GM12878 (cell line): ENCODE measurements at regions not wholly inside any gene's neighbourhood (a gene's known extent, or its start where the extent isn't known, plus 50 kb on each side); places are given as distances from the start of the nearest gene placed in this dataset.

Source experiments
- ATAC-seq: fragments of 200-7000 bp; cut with Tn5 transposase; 3 replicates; pipeline ENCODE4 v1.9.1; 2020; ENCODE audit warnings: mild to moderate bottlenecking, moderate library complexity
- BruUV-seq: library from RNA; stranded (reverse); fragments of 400-500 nt; replicated peaks from 2 replicates; lab custom pipeline; 2021; lab: Mats Ljungman, UMichigan
- CTCF ChIA-PET: fragments of 300-600 bp; sonication (Branson Sonifier 250); formaldehyde crosslinking; extraction: SDS; loops from one replicate; lab custom pipeline; 2021; ENCODE audit warnings: inconsistent platforms; lab: Yijun Ruan, JAX
- POLR2A ChIA-PET: fragments of 350-600 bp; formaldehyde crosslinking; extraction: SDS; loops from one replicate; lab custom pipeline; 2021; ENCODE audit warnings: inconsistent platforms; lab: Charles Lee
- RAD21 ChIA-PET: fragments of 300-600 bp; sonication (Branson Sonifier 250); formaldehyde crosslinking; loops from one replicate; lab custom pipeline; 2023; ENCODE audit warnings: antibody characterized with exemption; ENCODE audit not compliant: unreplicated experiment; lab: Charles Lee
- SMC1A ChIA-PET: fragments of 300-600 bp; sonication (Branson Sonifier 250); formaldehyde crosslinking; loops from one replicate; lab custom pipeline; 2023; ENCODE audit not compliant: unreplicated experiment, uncharacterized antibody; lab: Charles Lee
- DNase-seq: peaks from one replicate; pipeline ENCODE4 v3.0.0-alpha.2; 2011; ENCODE audit warnings: low read depth, low spot score
- FAIRE-seq: peaks from 3 replicates; lab custom pipeline; 2011; peaks lifted over from hg19 to GRCh38; lab: Jason Lieb, UNC
- H2AFZ ChIP-seq: 2 replicates; pipeline ENCODE4 v1.6.0; 2011; ENCODE audit warnings: low read depth, low read length, control low read depth; ENCODE audit not compliant: control insufficient read depth
- H3K27ac ChIP-seq: 2 replicates; pipeline ENCODE4 v1.5.1; 2011; ENCODE audit warnings: control low read depth; ENCODE audit not compliant: control insufficient read depth, insufficient read depth
- H3K27me3 ChIP-seq, 2 experiments: replicated peaks in 1 of 2; 2 replicates each; pipeline versions ENCODE4 v1.6.0 to v1.6.1; 2011; ENCODE audit warnings: low read length in 1 of 2; ENCODE audit not compliant: control insufficient read depth in 2 of 2, insufficient read depth in 2 of 2
- H3K36me3 ChIP-seq, 2 experiments: 2 replicates each; pipeline ENCODE4 v1.5.1; 2011; ENCODE audit warnings: low read length in 1 of 2; ENCODE audit not compliant: control insufficient read depth in 2 of 2, insufficient read depth in 2 of 2
- H3K4me1 ChIP-seq: 2 replicates; pipeline ENCODE4 v1.6.1; 2011; ENCODE audit warnings: mild to moderate bottlenecking, low read length, moderate library complexity, mixed read lengths; ENCODE audit not compliant: control insufficient read depth, insufficient read depth
- H3K4me2 ChIP-seq: 2 replicates; pipeline ENCODE4 v1.6.0; 2011; ENCODE audit warnings: control low read depth; ENCODE audit not compliant: control insufficient read depth, insufficient read depth
- H3K4me3 ChIP-seq: fragments of 200-600 bp; sonication (generic); 2 replicates; pipeline ENCODE4 v1.5.1; 2016
- H3K79me2 ChIP-seq: 2 replicates; pipeline ENCODE4 v1.6.0; 2011; ENCODE audit warnings: low read length; ENCODE audit not compliant: control insufficient read depth, insufficient read depth
- H3K9ac ChIP-seq: 2 replicates; pipeline ENCODE4 v1.8.0; 2011; ENCODE audit warnings: low read length, control low read depth, mixed read lengths; ENCODE audit not compliant: control insufficient read depth, insufficient read depth
- H3K9me3 ChIP-seq: replicated peaks from 3 replicates; pipeline ENCODE4 v1.5.1; 2011; ENCODE audit warnings: mild to moderate bottlenecking, low read length; ENCODE audit not compliant: control insufficient read depth, insufficient read depth
- H4K20me1 ChIP-seq: 2 replicates; pipeline ENCODE4 v1.6.0; 2011; ENCODE audit not compliant: control insufficient read depth, insufficient read depth
- ATF3 ChIP-seq: IDR thresholded peaks from 2 replicates; pipeline ENCODE4 v1.6.1; 2011; ENCODE audit warnings: low read depth, mild to moderate bottlenecking, low read length, moderate library complexity, borderline replicate concordance; ENCODE audit errors: extremely low read depth
- JUNB ChIP-seq: IDR thresholded peaks from 2 replicates; pipeline ENCODE4 v1.6.1; 2016; ENCODE audit warnings: antibody characterized with exemption, mild to moderate bottlenecking
- JUND ChIP-seq: IDR thresholded peaks from 2 replicates; pipeline ENCODE4 v1.6.1; 2012; ENCODE audit warnings: low read depth, mild to moderate bottlenecking, low read length, improper control_type of control experiment, moderate library complexity
- MEF2A ChIP-seq: IDR thresholded peaks from 2 replicates; pipeline ENCODE4 v1.6.1; 2011; ENCODE audit warnings: low read depth, mild to moderate bottlenecking, low read length, moderate library complexity; ENCODE audit not compliant: insufficient read depth
- NR2C2 ChIP-seq: IDR thresholded peaks from 2 replicates; pipeline ENCODE4 v1.6.1; 2011; ENCODE audit warnings: borderline replicate concordance, low read depth; ENCODE audit not compliant: control insufficient read depth, insufficient read length
- NR2F1 ChIP-seq: fragments of 450-650 bp; conservative IDR thresholded peaks from 2 replicates; pipeline ENCODE4 v1.6.1; 2017; ENCODE audit warnings: mild to moderate bottlenecking
- POLR2AphosphoS5 ChIP-seq: IDR thresholded peaks from 2 replicates; pipeline ENCODE4 v1.6.1; 2011; ENCODE audit warnings: mild to moderate bottlenecking, low read length, inconsistent platforms
- SMAD1 ChIP-seq: fragments of 450-650 bp; IDR thresholded peaks from 2 replicates; pipeline ENCODE4 v1.6.1; 2018; ENCODE audit warnings: mild to moderate bottlenecking, low read depth; ENCODE audit not compliant: partially characterized antibody
- SP1 ChIP-seq: IDR thresholded peaks from one replicate; pipeline ENCODE4 v1.6.1; 2011; ENCODE audit warnings: low read depth, low read length
- SRF ChIP-seq, 2 experiments: IDR thresholded peaks; 2 replicates each; pipeline ENCODE4 v1.6.1; 2011; ENCODE audit warnings: low read depth in 2 of 2, low read length in 2 of 2, mild to moderate bottlenecking in 1 of 2, moderate library complexity in 1 of 2
- STAT3 ChIP-seq: IDR thresholded peaks from 2 replicates; pipeline ENCODE4 v1.6.1; 2011; ENCODE audit warnings: low read depth, low read length, improper control_type of control experiment
- TBL1XR1 ChIP-seq: IDR thresholded peaks from 2 replicates; pipeline ENCODE4 v1.6.1; 2012; ENCODE audit warnings: low read depth, low read length, improper control_type of control experiment
- YY1 ChIP-seq: IDR thresholded peaks from 2 replicates; pipeline ENCODE4 v1.6.1; 2011; ENCODE audit warnings: low read depth, mild to moderate bottlenecking, low read length
- ZNF24 ChIP-seq: fragments of 450-650 bp; IDR thresholded peaks from 2 replicates; pipeline ENCODE4 v1.6.1; 2017; ENCODE audit warnings: antibody characterized with exemption, mild to moderate bottlenecking
- ZNF274 ChIP-seq: IDR thresholded peaks from one replicate; pipeline ENCODE4 v1.8.0; 2011; ENCODE audit not compliant: insufficient read length, insufficient read depth
- WGBS: methylation state at CpG from one replicate; pipeline ENCODE4 v1.1.6; 2016; ENCODE audit warnings: low lambda C conversion rate; ENCODE audit not compliant: insufficient replicate concordance, insufficient coverage; ENCODE audit errors: missing lambda C conversion rate; 5-methylcytosine and 5-hydroxymethylcytosine counted together
- in situ Hi-C: fragments of 300-500 bp; cut with MboI; formaldehyde crosslinking; loops from 9 replicates; pipeline ENCODE4 v1.14.3; 2018; ENCODE audit warnings: mixed read lengths
- intact Hi-C: fragments of 100-400 bp; cut with micrococcal nuclease; formaldehyde crosslinking; loops from one replicate; pipeline ENCODE4 v1.14.2; 2022; ENCODE audit not compliant: unreplicated experiment
- TF ChIP-seq, protein P1 (sequence below): fragments of 450-650 bp; IDR thresholded peaks from 2 replicates; pipeline ENCODE4 v1.6.1; 2017; ENCODE audit warnings: mild to moderate bottlenecking, low read depth, inconsistent platforms; ENCODE audit not compliant: poor library complexity, severe bottlenecking
- TF ChIP-seq, protein P2 (sequence below): IDR thresholded peaks from 2 replicates; pipeline ENCODE4 v1.6.1; 2011; ENCODE audit warnings: borderline replicate concordance, low read depth, mild to moderate bottlenecking, moderate library complexity, low read length; ENCODE audit not compliant: insufficient read depth, poor library complexity, severe bottlenecking
- TF ChIP-seq, protein P3 (sequence below): fragments of 450-650 bp; IDR thresholded peaks from 2 replicates; pipeline ENCODE4 v1.6.1; 2016; ENCODE audit warnings: mild to moderate bottlenecking

DNA sequence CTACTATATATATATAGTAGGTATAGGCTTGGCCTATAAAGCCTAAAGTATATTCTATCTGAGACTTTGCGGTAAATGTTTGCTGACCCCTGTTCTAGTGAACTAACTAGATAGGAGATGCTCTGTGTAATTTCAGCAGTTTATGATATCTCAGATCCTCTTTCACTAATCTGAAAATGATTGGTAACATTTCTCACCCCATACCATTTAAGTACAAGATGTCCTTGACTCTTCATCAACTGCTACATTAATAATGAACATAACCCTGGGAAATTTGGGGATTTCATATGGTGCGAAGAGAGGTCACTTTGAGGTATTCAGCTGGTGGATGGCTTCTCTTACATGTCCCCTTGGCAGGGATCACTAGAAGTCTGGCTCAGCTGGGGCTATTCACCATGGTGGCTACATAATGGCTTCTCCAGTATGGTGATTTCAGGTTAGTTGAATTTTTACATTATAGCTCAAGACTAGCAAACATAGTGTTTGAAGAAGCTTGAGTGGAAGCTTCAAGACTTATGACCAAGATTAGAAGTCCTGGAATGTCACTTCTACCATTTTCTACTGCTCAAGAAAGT, 103.6 kb upstream of the MYCBP2 start:
- Histone ChIP-seq H3K27ac (peak overlapping the region; percentile 57), H3K4me2 (peak overlapping the region; percentile 85), H4K20me1 (no peaks in the 10 kb centered on the region), H3K4me1 (peaks cover 26% of the 10 kb centered on the region), H3K4me3 (peak overlapping the region; percentile 2; the same call in 1 of the 2 replicates), H3K27me3 (no peaks in the 10 kb centered on the region), H3K9me3 (no peaks in the 10 kb centered on the region; the same call in 2 of the 3 replicates), H3K36me3 (no peaks in the 10 kb centered on the region), H3K79me2 (no peaks in the 10 kb centered on the region; the same call in 1 of the 2 replicates), H2AFZ (peak overlapping the region; percentile 1), H3K9ac (peak overlapping the region; percentile 11; the same call in 1 of the 2 replicates)
- intact Hi-C loops: loop anchor here (1.0 kb wide), 1 partner anchor 85 kb away; no protein-coding TSS in a partner anchor
- WGBS: 0% methylated on average over 2 of the region's 2 CpGs
- in situ Hi-C loops: no loop called here
- RAD21 ChIA-PET: interaction anchor here (0.7 to 2.8 kb wide), 23 partner anchors 14 to 138 kb away, joined by 3 to 52 read pairs (median 8); partner anchors contain the start of gene MYCBP2
- POLR2A ChIA-PET: interaction anchor here (0.9 to 5.8 kb wide), 15 partner anchors 14 to 404 kb away, joined by 3 to 50 read pairs (median 8); partner anchors contain the start of gene MYCBP2
- SMC1A ChIA-PET: interaction anchor here (0.7 to 8.7 kb wide), 27 partner anchors 9 to 298 kb away, joined by 3 to 130 read pairs (median 8); partner anchors contain the start of gene MYCBP2
- ATAC-seq (peak; percentile 52), DNase-seq (peak; percentile 84), FAIRE-seq (no peak)
- CTCF ChIA-PET: interaction anchor here (0.8 to 5.5 kb wide), 13 partner anchors 14 to 131 kb away, joined by 3 to 40 read pairs (median 5); partner anchors contain the start of gene MYCBP2
- no TSS peak for BruUV-seq
- TF ChIP-seq ZNF274: no peak
- peak; percentile 12 for TF ChIP-seq SP1
- TF ChIP-seq SRF (IDR thresholded peaks at IDR 0.05; ENCODE audit: low read depth in 2 of 2, low read length in 2 of 2): 0 out of 4 replicates have a peak, but pooled peaks of 1 of the 2 experiments have one; percentile 11
- TF ChIP-seq TBL1XR1: no peak
- TF ChIP-seq, protein P1, sequence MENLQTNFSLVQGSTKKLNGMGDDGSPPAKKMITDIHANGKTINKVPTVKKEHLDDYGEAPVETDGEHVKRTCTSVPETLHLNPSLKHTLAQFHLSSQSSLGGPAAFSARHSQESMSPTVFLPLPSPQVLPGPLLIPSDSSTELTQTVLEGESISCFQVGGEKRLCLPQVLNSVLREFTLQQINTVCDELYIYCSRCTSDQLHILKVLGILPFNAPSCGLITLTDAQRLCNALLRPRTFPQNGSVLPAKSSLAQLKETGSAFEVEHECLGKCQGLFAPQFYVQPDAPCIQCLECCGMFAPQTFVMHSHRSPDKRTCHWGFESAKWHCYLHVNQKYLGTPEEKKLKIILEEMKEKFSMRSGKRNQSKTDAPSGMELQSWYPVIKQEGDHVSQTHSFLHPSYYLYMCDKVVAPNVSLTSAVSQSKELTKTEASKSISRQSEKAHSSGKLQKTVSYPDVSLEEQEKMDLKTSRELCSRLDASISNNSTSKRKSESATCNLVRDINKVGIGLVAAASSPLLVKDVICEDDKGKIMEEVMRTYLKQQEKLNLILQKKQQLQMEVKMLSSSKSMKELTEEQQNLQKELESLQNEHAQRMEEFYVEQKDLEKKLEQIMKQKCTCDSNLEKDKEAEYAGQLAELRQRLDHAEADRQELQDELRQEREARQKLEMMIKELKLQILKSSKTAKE: peak; percentile 65
- TF ChIP-seq MEF2A: 0 out of 2 replicates have a peak, but pooled peaks have one; percentile 35
- TF ChIP-seq NR2C2: no peak
- TF ChIP-seq, protein P2, sequence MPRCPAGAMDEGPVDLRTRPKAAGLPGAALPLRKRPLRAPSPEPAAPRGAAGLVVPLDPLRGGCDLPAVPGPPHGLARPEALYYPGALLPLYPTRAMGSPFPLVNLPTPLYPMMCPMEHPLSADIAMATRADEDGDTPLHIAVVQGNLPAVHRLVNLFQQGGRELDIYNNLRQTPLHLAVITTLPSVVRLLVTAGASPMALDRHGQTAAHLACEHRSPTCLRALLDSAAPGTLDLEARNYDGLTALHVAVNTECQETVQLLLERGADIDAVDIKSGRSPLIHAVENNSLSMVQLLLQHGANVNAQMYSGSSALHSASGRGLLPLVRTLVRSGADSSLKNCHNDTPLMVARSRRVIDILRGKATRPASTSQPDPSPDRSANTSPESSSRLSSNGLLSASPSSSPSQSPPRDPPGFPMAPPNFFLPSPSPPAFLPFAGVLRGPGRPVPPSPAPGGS: peak; percentile 76
- peak; percentile 76 for TF ChIP-seq ZNF24
- peak; percentile 60; the same call in 1 of the 2 replicates for TF ChIP-seq POLR2AphosphoS5
- TF ChIP-seq SMAD1: peak; percentile 62
- peak; percentile 93 for TF ChIP-seq NR2F1
- TF ChIP-seq, protein P3, sequence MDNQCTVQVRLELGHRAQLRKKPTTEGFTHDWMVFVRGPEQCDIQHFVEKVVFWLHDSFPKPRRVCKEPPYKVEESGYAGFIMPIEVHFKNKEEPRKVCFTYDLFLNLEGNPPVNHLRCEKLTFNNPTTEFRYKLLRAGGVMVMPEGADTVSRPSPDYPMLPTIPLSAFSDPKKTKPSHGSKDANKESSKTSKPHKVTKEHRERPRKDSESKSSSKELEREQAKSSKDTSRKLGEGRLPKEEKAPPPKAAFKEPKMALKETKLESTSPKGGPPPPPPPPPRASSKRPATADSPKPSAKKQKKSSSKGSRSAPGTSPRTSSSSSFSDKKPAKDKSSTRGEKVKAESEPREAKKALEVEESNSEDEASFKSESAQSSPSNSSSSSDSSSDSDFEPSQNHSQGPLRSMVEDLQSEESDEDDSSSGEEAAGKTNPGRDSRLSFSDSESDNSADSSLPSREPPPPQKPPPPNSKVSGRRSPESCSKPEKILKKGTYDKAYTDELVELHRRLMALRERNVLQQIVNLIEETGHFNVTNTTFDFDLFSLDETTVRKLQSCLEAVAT: no peak; the same call in 1 of the 2 replicates
- 0 out of 2 replicates have a peak, but pooled peaks have one; percentile 48 for TF ChIP-seq STAT3
- peak; percentile 64; the same call in 1 of the 2 replicates for TF ChIP-seq JUND
- no peak for TF ChIP-seq ATF3
- TF ChIP-seq JUNB: peak; percentile 89
- TF ChIP-seq YY1: peak; percentile 81
